HG02885 (cell line): ENCODE measurements at regions not wholly inside any gene's neighbourhood (a gene's known extent, or its start where the extent isn't known, plus 50 kb on each side); places are given as distances from the start of the nearest gene placed in this dataset.

Experiments
- ATAC-seq: cut with Tn5 transposase; IDR thresholded peaks from one replicate; pipeline ENCODE4 v1.9.1; 2021; ENCODE audit warnings: mild to moderate bottlenecking; ENCODE audit not compliant: unreplicated experiment, poor library complexity

DNA sequence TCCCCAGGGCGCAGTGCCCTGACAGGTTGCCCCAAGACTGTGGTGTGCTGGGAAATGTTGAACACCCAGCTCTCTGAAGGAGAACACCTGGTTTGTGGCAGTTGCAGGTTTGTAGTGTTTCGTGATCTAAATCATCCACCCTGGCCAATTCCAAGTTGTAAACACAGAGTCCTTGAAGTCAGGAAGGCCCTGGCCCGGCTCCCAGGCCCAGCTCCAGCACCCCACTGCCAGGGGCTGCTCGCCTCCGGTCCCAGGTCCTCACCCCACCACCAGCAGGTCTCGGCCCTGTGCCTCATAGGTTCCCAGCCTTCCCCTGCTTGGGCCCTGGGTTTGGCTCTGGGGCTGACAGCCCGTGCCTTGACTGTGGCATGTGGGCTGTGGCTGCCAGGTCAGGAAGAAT, 121.4 kb upstream of the MLN start:
- no peak for ATAC-seq

DNA sequence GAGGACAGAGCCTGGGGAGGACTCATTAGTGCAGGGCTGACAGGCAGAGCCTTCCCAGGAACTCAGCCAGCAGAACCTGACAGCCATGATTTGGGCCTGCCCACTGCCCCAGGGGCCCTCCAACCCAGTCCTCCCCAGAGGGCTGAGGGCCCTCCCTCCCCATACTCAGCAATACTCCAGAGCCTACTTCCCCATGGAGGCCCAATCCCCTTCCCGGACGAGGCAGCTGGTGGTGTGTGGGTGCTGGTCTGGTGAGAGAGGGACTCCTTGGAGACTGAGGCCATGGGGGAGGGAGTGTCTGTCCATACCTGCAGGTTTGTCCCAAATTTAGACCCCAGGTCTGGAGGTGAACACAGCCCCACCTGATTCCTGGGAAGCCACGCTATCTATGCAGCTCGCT, 120.9 kb upstream of the MLN start:
- no peak for ATAC-seq

DNA sequence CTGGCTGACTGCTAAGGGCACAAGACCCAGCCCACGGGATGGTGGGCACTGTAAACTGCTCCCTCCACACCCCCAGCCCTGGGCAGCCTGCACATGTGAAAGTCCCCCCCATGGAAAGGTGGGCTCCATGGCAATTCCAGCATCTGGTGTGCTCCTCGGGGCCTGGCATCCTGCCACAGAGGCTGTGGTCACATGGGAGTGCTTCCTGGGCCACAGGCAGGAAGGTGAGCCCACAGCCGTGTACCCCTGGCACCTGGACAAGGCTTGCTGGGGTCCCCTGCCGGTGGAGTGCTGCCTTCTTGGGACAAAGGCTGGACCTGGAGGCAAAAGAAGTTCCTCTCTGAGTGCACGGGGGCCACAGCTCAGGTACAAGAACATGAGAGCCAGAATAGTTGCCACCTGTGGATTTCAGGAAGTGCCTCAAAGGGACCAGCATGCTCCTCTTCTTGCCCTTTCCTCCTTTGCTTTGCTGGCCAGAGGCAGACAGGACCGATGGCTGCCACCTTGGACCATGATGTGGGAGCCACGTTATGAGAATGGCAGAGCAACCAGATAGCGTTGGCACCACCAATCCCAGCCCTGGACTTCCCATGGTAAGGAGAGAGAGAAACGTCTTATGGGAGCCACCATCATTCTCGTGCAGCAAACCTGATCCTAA, 120.2 kb upstream of the MLN start:
- no peak for ATAC-seq

DNA sequence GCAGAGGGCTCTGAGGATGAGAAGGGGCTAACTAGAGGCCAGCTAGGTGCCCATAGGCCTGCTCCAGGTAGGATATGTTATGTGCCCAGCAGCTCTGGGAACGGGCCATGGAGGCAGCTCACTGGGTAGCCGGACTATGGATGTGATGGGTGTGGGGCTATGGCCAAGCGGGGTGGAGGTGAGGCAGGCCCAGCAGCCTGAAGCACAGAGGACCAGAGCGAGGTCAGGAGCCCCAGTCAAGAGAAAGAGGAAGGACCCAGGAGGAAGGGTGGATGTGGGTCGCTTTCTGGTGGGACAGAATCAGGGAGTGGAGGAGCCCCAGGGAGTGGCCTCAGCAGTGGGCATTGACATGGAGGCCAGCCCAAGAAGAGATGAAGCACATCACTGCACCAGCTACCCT, 117.9 kb upstream of the MLN start:
- ATAC-seq, result no peak

DNA sequence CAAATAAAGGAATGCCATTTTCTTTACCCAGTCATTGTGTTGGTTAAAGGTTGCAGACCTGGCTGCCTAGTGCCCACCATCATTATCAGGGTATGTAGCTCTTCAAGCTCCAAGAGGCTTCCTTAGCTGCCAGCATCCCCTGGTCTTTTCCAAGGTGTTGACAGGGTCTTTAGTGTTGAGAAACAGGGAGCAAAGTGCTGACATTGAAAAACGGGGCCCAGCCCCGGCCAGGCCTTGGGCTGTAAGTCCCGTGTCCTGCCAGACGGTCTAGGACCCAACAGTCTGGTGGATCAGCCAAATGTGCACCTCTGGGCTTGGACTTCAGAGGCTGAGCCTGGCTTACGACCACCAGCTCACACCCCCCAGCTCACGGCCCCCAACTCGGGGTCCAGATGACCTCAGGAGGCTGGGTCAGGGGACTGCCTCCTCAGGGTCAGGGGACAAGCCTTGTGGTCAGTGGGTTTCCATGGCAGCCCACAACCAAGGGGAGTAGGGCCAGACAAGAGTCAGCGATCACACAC, 114.4 kb upstream of the MLN start:
- no peak for ATAC-seq

DNA sequence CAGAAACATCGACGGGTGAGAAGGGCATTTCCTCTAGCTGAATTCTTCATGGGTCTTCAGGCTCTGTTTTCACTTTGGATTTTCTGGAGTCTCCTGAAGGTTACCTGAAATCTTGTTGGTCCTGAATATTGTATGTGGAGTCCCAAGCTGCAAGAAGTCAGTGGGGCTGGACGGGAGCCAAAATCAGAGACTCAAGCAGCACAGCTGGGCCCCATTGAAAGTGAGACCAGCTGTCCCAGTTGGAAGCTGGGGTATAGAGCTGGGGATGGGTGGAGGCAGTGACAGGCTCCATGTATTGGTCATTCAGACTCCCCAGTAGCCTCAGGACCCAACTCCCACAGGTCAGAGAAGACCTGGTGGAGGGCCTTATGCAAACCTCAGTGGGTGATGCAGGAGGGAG, 111.3 kb upstream of the MLN start:
- ATAC-seq, result no peak

DNA sequence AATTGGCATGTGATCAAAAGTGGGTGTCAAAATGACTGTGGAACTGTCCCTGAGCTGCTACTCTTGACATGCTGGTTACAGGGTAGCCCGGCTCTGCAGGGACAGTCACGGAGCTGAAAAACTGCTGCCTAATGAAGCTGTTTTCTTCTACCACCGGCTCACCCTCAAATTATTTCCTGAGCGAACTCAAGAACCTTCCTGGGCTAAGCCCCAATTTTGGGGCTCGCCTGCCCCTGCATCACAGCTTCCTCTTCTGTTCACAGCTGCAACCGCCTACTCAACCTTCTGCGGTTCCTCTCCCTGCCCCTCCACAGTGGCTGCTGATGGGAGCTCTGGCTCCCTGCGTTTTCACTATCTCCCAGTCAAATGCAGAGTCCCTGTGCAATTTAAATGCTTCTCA, 110.8 kb upstream of the MLN start:
- ATAC-seq, result peak; percentile 54

DNA sequence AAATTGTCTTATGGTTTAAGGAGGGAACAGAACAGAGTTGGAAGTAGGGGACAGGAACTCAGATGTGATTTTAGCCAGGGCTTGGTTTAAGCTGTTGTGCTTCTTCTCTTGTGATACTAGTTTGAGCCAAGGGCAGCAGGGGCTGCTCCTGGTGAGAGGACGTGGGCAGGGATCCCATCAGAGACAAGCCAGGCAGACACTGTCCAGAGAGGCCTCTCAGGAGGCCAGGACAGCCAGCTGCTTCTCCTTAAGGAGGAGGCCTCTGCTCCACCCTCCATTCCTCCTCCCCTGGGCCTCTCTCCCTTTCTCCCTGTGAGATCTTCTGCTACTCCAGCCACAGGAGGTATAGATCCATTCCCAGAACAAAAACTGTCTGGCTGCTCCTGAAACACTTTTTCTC, 108.4 kb upstream of the MLN start:
- ATAC-seq, result no peak

DNA sequence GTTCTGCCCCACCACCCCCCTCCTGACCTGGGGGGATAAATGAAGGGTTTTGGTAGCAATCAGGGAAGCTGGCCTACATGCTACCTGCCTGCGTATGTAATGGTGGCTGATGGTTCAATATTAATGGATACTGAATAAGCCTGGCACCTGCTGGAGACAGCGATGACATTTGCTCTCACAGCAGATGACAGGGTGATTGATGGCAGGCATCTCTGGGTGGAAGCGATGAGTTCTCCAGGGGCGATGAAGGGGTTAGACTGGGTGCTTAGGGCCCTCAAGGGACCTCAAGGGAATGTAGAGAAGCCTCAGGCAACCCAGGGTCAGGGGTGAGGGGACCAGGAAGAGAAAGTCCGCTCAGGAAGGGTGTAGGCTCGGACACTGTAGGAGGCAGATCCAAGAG, 107.7 kb upstream of the MLN start:
- ATAC-seq, result no peak

DNA sequence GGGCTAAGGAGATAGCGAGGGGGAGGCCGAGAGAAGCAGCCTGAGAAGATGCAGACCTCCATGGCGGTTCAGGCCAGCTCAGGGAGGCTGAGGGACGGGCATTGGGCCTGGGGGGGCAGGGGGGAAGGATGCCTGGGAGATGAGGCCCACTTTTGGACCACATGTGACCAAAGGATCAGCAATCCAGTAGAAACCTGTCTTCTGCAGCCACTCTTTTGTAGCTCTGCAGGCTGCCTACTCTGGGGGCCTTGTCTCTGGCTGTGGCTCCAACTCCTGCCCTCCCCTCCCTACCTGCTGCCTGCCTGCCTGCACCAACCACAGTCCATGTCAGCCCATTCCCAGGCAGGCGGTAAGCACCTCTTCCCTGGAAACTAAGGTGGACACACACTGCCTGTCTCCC, 106.8 kb upstream of the MLN start:
- ATAC-seq, result no peak

DNA sequence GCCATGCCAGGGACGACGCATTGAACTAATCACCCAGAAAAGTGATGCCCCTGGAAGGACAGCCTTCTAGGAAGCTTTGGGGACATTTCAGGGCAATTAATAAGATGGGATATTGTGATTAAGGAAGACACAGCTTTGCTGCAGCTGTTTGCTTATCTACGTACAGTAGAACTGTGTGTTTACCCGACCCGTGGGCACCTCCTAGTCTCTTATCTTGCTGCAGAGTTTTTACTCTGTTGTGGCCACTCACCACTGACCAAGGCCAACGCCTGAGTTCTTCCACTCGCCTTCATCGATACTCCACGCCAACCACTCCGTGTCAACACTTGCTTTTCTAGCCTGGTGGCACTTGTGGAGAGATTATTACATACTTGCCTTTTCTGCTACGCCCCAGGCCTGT, 105.9 kb upstream of the MLN start:
- ATAC-seq, result no peak

DNA sequence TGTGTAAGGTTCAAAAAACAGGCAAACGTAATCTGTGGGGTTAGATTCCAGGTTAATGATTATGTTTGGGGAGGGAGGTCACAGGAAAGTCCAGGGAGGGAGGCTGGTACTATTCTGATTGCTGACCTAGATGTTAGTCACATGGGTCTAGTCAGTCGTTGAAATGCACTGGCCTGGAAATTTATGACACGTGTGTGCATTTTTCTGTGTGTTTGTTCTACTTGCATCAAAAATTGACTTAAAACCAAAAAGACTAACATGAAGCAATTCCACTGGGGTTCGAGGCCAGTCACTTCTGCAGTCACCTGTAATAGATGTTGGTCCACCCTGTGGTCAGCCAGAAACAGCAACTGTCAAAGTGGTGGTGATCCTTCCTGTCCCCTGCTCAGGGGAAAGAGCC, 104.2 kb upstream of the MLN start:
- ATAC-seq, result no peak

DNA sequence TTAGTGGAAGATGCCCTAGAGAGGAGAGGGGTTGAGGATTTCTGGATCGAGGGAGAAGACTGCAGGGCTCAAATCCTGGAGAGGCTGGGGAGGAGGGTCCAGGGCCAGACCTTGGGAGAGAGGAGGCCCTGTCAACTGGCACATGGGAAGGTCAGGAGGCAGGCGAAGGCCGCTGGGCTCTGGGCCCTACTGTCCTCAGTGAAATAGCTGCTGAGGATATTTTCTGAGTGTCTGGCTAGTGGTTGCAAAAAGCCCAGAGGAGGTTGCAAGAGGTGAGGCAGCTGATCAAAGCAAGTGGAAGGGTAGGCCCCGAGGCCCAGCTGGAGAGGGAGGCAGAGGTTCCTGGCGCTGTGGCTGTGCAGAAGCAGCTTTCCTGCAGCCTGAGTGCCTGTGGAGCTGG, 103.4 kb upstream of the MLN start:
- no peak for ATAC-seq

DNA sequence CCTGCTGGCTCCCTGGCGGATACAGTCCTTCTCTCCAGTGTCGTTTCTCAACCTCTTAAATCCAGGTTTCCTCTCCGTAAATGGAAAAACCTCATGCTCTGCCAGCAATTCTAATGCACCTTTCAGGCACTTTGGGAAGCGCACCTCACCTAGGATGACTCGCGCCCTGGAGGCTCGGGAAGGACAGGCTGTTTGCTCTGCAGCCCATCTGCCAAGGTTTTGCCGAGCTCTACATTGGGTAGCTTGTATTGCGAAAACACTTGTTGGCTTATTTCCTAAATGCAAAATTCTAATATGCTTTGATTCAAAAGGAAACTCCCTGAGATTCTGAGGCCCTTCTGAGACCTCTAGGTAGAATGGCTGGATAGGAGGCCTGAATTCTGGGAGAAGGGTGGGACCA, 102.6 kb upstream of the MLN start:
- ATAC-seq, result no peak

DNA sequence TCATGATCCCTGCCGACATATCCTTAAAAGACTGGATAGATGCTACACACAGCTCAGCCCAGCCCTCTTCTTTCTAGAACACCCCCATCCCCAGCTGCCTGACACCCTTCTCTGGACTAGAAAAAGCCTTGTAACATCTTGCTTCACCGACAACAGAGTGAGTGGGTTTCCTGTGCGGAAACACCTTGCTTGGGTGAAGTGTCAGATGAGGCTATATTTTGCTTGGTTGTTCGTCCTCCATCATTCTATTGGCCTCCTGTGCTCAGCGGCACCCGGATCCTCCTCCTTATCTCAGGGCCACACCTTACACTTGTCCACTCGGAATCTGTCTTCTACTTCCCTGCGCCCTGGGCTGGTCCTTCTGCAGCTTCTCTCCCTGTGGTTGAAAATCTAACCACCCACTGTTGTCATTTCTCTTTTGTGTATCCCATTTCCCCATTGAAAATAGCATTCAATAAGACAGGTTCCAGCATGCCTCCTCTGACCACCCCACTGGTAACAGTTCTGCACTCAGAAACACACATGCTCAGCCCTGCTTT, 101.3 kb upstream of the MLN start:
- ATAC-seq, result no peak

DNA sequence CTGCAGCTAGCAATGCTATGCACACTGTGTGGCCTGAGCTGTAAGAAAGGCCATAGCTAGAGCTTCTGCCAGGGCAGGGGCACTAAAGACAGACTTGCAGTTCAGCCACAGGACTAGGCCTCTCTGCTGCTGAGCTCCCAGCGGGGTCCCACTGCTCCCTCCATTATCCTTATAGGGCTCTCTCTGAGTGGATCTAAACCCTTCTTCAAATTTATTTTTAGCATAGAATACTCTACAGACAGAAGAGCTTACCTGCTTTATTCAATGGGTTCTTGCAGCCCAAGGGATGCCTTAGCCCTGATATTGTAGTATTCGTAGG, 100.9 kb upstream of the MLN start:
- ATAC-seq, result no peak

DNA sequence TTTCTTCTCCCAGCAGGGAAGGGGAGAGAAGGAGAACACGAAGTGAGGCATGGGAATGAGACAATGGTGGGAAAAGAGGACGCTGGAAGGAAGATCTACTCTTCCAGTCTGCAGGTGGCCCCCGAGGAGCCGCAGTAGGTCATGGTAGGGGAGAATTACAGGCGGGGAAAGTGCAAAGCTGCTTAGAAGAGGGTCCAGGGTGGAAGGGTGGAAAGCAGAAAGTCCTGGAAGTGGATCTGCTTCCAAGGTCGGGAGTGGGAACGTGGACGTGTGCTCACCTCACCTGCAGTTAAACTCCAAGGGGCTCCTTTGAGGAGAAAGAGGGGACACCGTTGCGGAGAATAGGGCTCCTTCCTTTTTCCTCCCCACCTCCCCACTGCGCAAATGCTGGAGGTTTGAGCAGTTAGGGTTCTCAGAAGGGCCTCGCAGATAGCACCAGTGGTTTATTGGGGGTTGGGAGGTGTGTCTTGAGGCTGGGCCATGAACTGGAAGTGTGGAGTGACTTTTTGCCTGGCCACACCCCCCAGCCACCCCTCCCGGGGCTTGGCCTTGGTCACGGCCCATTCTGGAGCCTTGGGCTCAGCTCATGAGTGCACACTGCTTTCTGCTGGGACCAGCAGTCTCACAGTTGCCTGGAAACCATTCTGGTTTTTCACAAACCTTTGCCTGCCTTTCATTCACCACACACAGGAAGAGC, 100.4 kb upstream of the MLN start:
- ATAC-seq, result peak; percentile 49

DNA sequence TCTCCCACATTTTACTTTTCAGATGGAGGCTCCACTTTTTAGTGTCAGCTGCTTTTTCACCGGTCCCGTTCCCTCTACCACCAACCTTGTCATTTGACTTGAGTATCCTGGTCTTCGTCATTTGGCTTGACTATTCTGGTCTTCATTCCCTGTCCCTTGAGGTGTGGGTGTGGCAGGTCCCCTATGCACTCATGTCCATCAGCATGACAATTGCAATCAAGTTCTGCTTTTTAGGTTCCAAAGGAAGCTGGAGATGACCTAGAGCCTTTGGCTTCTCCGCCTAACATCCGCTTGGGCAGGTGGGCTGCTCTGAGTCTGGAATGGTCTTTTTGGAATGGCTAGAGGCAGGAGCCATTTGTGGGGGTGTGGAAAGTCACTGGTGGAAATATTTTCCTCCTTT, 99.8 kb upstream of the MLN start:
- ATAC-seq, result no peak

DNA sequence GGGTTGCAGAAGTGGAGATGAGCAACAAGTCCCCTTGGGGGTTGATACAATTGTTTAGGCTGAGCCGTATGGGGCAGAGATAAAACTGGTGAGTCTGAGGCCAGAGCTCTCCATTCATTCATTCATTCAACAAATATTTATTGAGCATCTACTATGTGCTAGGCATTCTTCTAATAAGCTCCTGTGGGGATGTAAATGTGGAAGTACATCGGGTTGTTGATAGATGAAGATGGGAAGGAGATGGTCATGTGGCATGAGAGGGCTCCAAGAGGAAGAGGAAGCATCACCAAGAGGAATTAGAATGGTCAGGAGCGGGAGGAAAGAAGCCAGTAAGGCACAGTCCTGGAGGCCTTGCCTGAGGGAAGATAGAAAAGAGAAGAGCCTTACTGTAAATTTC, 98.7 kb upstream of the MLN start:
- no peak for ATAC-seq

DNA sequence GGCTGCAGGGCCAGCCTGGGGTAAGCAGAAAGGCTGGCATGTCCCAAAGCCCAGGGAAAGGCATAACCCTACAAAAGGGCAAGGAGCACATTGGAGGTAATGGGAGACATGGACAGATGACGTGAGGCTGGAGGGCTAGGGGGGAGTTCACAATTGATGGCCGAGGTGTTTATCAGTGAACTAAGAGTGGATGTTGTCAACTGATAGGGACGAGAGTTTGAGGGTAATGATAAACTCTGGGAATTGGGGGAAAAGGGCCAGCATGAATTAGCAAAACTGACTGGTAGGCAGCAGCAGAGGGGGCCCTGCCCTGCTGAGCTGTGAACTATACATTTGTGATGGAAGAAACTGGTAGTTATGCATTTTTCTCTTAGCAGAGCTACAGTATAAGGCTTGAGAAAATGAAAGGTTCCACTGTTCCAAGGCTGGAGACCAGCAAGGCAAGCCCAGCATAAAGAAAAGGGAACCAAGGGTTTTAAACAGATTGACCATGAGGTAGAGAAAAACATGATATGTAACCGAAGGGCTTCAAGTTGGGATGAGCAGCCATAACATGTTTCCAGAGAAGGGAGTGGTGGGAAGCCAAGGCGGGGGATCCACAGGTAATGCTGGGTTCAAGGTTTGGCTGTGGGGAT, 98.1 kb upstream of the MLN start:
- no peak for ATAC-seq

DNA sequence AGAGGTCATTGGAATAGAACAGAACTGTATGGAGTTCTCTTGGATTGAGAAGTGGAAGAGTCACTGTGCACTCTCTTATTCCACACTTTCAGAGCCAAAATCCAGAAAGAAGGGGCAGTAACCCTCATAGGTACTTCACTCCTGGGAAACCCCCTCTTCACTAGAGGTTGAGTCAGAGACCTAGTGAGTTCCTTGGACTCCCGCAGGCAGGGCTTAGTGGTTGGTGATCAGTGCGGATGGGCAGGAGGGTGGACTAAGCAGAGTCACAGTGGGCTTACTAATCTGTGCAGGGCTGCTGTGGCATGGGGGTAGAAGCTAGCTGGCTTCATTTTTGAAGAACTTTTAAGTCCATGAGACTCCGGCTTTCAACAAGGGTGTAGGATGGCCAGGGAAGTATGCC, 95.0 kb upstream of the MLN start:
- ATAC-seq, result no peak
